OCI-LY1 (cell line): ENCODE measurements at regions not wholly inside any gene's neighbourhood (a gene's known extent, or its start where the extent isn't known, plus 50 kb on each side); places are given as distances from the start of the nearest gene placed in this dataset.

Source experiments
- H2AFZ ChIP-seq: fragments of 200-600 bp; sonication (generic), shearing (Covaris generic); 2 replicates; pipeline ENCODE4 v1.6.0; 2014; ENCODE audit warnings: antibody characterized with exemption, mild to moderate bottlenecking, low read length
- H3F3A ChIP-seq: fragments of 200-600 bp; sonication (generic), shearing (Covaris generic); 2 replicates; pipeline ENCODE4 v1.6.0; 2014; ENCODE audit warnings: mild to moderate bottlenecking, antibody characterized with exemption, low read length, moderate library complexity; ENCODE audit not compliant: insufficient read depth
- H3K27ac ChIP-seq: fragments of 200-600 bp; sonication (generic); 2 replicates; pipeline ENCODE4 v1.5.1; 2014; ENCODE audit warnings: low read length, mixed run types, mild to moderate bottlenecking, low read depth; ENCODE audit not compliant: poor library complexity, severe bottlenecking
- H3K27me3 ChIP-seq: fragments of 200-600 bp; sonication (generic); 2 replicates; pipeline ENCODE4 v1.6.0; 2014; ENCODE audit warnings: antibody characterized with exemption, mild to moderate bottlenecking, low read length, moderate library complexity; ENCODE audit not compliant: insufficient read depth
- H3K36me3 ChIP-seq: fragments of 200-600 bp; sonication (generic); 2 replicates; pipeline ENCODE4 v1.6.1; 2014; ENCODE audit warnings: mild to moderate bottlenecking, antibody characterized with exemption, low read length, moderate library complexity, mixed read lengths; ENCODE audit not compliant: insufficient read depth
- H3K4me1 ChIP-seq: fragments of 200-600 bp; sonication (generic); 2 replicates; pipeline ENCODE4 v1.5.1; 2014; ENCODE audit warnings: mild to moderate bottlenecking, low read length, moderate library complexity; ENCODE audit not compliant: insufficient read depth, severe bottlenecking
- H3K4me2 ChIP-seq: fragments of 200-600 bp; sonication (generic), shearing (Covaris generic); 2 replicates; pipeline ENCODE4 v1.6.1; 2014; ENCODE audit warnings: low read length
- H3K4me3 ChIP-seq: fragments of 200-600 bp; sonication (generic); 2 replicates; pipeline ENCODE4 v1.5.1; 2014; ENCODE audit warnings: low read length, low read depth, mild to moderate bottlenecking, mixed read lengths; ENCODE audit not compliant: poor library complexity, severe bottlenecking
- H3K79me2 ChIP-seq: fragments of 200-600 bp; shearing (Covaris generic); 2 replicates; pipeline ENCODE4 v1.6.1; 2016; ENCODE audit warnings: mixed run types, low read length, mixed read lengths; ENCODE audit not compliant: insufficient read depth
- H3K9ac ChIP-seq: fragments of 200-600 bp; sonication (generic), shearing (Covaris generic); 2 replicates; pipeline ENCODE4 v1.6.1; 2014; ENCODE audit warnings: mild to moderate bottlenecking, low read length, mixed read lengths
- H3K9me2 ChIP-seq: fragments of 200-600 bp; sonication (generic), shearing (Covaris generic); 2 replicates; pipeline ENCODE4 v1.6.1; 2014; ENCODE audit warnings: low read depth, mild to moderate bottlenecking, low read length, mixed read lengths
- H3K9me3 ChIP-seq: fragments of 200-600 bp; shearing (Covaris generic); 2 replicates; pipeline ENCODE4 v1.6.1; 2014; ENCODE audit warnings: low read length, mixed read lengths
- H4K20me1 ChIP-seq: fragments of 200-600 bp; sonication (generic), shearing (Covaris generic); 2 replicates; pipeline ENCODE4 v1.6.0; 2016; ENCODE audit warnings: mild to moderate bottlenecking, low read length; ENCODE audit not compliant: insufficient read depth
- EZH2 ChIP-seq: fragments of 200-600 bp; sonication (generic), shearing (Covaris generic); IDR thresholded peaks from 2 replicates; pipeline ENCODE4 v1.8.0; 2017; ENCODE audit warnings: borderline replicate concordance, mixed run types, mild to moderate bottlenecking, antibody characterized with exemption, low read length, moderate library complexity, mixed read lengths
- TF ChIP-seq, protein P1 (sequence below): fragments of 200-600 bp; sonication (generic), shearing (Covaris generic); IDR thresholded peaks from 2 replicates; pipeline ENCODE4 v1.5.1; 2017; ENCODE audit warnings: mild to moderate bottlenecking, antibody characterized with exemption, low read length, moderate library complexity, mixed read lengths

DNA sequence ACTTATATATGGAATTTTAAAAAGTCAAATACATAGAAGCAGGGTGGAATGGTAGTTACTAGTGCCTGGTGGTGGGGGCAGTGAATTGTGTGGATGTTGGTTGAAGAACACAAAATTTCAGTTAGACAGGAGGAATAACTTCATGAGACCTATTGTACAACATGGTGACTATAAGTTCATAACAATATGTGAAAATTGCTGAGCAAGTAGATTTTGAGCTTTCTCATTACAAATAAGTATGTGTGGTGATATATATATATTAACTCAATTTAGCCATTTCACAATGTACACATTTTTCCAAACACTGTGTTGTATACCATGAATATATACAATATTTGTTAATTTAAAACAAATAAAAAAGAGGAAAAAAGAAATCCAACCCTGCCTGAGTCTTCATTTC, 641.1 kb downstream of the DIAPH3 start:
- Histone ChIP-seq H3K9me2 (no peaks in the 10 kb centered on the region), H3K4me1 (no peaks in the 10 kb centered on the region), H3K4me3 (no peak overlapping the region), H3F3A (no peaks in the 10 kb centered on the region), H3K27me3 (no peaks in the 10 kb centered on the region), H2AFZ (no peak overlapping the region), H3K79me2 (no peaks in the 10 kb centered on the region), H3K27ac (no peak overlapping the region), H3K36me3 (no peaks in the 10 kb centered on the region), H3K9ac (no peak overlapping the region), H3K4me2 (no peak overlapping the region), H4K20me1 (no peaks in the 10 kb centered on the region), H3K9me3 (no peaks in the 10 kb centered on the region)
- TF ChIP-seq, protein P1, sequence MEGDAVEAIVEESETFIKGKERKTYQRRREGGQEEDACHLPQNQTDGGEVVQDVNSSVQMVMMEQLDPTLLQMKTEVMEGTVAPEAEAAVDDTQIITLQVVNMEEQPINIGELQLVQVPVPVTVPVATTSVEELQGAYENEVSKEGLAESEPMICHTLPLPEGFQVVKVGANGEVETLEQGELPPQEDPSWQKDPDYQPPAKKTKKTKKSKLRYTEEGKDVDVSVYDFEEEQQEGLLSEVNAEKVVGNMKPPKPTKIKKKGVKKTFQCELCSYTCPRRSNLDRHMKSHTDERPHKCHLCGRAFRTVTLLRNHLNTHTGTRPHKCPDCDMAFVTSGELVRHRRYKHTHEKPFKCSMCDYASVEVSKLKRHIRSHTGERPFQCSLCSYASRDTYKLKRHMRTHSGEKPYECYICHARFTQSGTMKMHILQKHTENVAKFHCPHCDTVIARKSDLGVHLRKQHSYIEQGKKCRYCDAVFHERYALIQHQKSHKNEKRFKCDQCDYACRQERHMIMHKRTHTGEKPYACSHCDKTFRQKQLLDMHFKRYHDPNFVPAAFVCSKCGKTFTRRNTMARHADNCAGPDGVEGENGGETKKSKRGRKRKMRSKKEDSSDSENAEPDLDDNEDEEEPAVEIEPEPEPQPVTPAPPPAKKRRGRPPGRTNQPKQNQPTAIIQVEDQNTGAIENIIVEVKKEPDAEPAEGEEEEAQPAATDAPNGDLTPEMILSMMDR, result no peak

DNA sequence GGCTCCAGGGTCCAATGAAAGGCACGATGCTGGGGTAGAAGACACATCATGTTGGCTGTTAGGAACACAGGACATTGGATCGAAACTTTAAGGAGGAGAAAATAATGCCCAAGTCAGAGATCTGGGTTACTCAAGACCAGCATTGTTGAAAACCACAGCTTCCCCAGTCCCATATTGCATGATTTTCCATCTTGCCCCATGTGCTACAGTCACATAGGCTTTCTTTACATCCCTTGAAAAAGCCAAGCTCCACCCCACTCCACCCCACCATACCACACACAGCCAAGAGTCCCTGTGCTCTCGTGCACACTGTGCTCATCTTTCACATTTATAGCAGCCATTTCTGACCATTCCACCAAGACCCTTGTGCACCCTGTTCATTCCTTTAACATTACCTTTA, 636.2 kb downstream of the DIAPH3 start:
- Histone ChIP-seq H3K4me3 (no peak overlapping the region), H3K9ac (no peak overlapping the region), H3F3A (no peaks in the 10 kb centered on the region), H3K9me2 (no peaks in the 10 kb centered on the region), H2AFZ (no peak overlapping the region), H3K36me3 (no peaks in the 10 kb centered on the region), H3K9me3 (no peaks in the 10 kb centered on the region), H4K20me1 (no peaks in the 10 kb centered on the region), H3K79me2 (no peaks in the 10 kb centered on the region), H3K27me3 (no peaks in the 10 kb centered on the region), H3K4me1 (no peaks in the 10 kb centered on the region), H3K27ac (no peak overlapping the region), H3K4me2 (no peak overlapping the region)
- no peak for TF ChIP-seq EZH2
- TF ChIP-seq, protein P1, result no peak

DNA sequence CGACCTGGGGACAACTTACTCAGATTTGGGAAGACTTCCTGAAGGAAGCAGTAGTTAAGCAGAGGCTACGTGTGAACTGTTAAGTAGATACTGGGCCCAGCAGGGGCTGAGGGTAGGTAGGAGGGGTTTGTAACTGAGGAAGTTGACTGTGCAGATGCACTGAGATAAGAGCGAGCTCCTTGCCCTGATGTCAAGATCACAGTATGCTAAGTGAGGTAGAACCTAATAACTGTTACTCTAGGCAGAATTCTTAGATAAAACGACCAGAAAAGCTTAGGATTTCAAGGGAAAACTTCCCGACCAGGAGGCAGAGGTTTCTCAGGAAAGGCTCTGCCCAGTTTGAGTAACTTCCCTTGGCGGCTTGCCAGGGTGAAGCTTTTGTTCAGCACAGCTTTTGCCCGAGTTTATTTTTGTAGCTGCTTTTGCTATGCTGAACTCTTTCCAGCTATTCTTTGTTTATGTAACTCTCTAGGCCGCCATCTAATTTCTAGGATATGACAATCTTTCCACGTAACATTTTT, 632.1 kb downstream of the DIAPH3 start:
- H3K9me2 ChIP-seq, result no peaks in the 10 kb centered on the region
- H3K36me3 ChIP-seq, result no peaks in the 10 kb centered on the region
- H2AFZ ChIP-seq, result no peak overlapping the region
- TF ChIP-seq, protein P1, result no peak
- TF ChIP-seq EZH2, result no peak
- no peak overlapping the region for H3K4me2 ChIP-seq
- H3K79me2 ChIP-seq, result no peaks in the 10 kb centered on the region
- no peaks in the 10 kb centered on the region for H3K9me3 ChIP-seq
- no peaks in the 10 kb centered on the region for H3K4me1 ChIP-seq
- H3K4me3 ChIP-seq, result no peak overlapping the region
- H4K20me1 ChIP-seq, result no peaks in the 10 kb centered on the region
- no peak overlapping the region for H3K9ac ChIP-seq
- H3K27me3 ChIP-seq, result no peaks in the 10 kb centered on the region
- H3K27ac ChIP-seq, result no peak overlapping the region
- H3F3A ChIP-seq, result no peaks in the 10 kb centered on the region
